ENCODE measurements at regions not wholly inside any gene's neighbourhood (a gene's known extent, or its start where the extent isn't known, plus 50 kb on each side); places are given as distances from the start of the nearest gene placed in this dataset.

GRCh38 chr4:35087218-35087617 lies 1157.1 kb downstream of the ARAP2 start:
- TF ChIP-seq CTCF (IDR thresholded peaks at IDR 0.05) (no peak), POLR2A (IDR thresholded peaks at IDR 0.05) (no peak)

Measured in adrenal gland (tissue), 5 donors.